Sigmoid colon (tissue), 4 donors: ENCODE measurements at regions not wholly inside any gene's neighbourhood (a gene's known extent, or its start where the extent isn't known, plus 50 kb on each side); places are given as distances from the start of the nearest gene placed in this dataset.

Source experiments
- CTCF ChIP-seq, 4 experiments: fragments of 450-650 bp in 3 of 4; fragments of 200-600 bp in 1 of 4; IDR thresholded peaks; one replicate each; pipeline ENCODE4 v1.5.1; 2016 to 2019; ENCODE audit warnings: antibody characterized with exemption in 4 of 4, mild to moderate bottlenecking in 3 of 4, moderate library complexity in 2 of 4
- EP300 ChIP-seq, 4 donors: sonication (generic); formaldehyde crosslinking; IDR thresholded peaks; one replicate each; pipeline ENCODE4 v1.6.1; 2017; ENCODE audit warnings: antibody characterized with exemption in 4 of 4
- POLR2A ChIP-seq, 2 donors: fragments of 450-650 bp; IDR thresholded peaks; one replicate each; pipeline ENCODE4 v1.6.1; 2016; ENCODE audit warnings: antibody characterized with exemption in 2 of 2, mild to moderate bottlenecking in 2 of 2, moderate library complexity in 2 of 2

- TF ChIP-seq CTCF (IDR thresholded peaks at IDR 0.05) (no peak), EP300 (IDR thresholded peaks at IDR 0.05) (no peak), POLR2A (IDR thresholded peaks at IDR 0.05) (no peak)
Observed at GRCh38 chr7:138286846-138287245, 173.2 kb upstream of the TRIM24 start.
